ENCODE measurements at regions not wholly inside any gene's neighbourhood (a gene's known extent, or its start where the extent isn't known, plus 50 kb on each side); places are given as distances from the start of the nearest gene placed in this dataset.

DNA sequence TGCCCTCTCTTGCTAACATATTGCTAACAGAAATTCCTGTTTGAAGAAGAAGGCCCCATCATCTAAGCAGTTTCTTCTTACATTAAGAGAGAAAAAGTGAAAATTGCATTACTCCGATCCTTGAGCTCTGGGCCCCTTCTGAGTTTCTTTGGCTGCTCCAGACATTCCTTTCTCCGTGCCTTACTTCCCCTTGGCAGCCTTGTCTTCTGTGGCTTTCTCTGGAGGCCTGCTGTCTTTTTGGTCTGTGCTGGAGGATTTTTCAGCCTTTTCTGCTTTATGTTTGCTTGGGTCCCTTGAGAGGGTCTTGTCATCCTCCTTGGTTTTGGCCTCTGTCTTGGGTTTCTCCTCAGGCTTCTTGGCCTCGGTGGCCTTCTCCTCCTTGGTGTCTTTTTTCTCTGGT, 378.8 kb upstream of the CHD6 start:
- TF ChIP-seq POLR2A (IDR thresholded peaks at IDR 0.05; ENCODE audit: control extremely low read depth in 1 of 2, low read depth in 2 of 2, low read length in 2 of 2) (no peak), CBX5 (IDR thresholded peaks at IDR 0.05; ENCODE audit: low read depth, low read length) (no peak), SUZ12 (IDR thresholded peaks at IDR 0.05; ENCODE audit: low read length) (no peak), KDM5A (IDR thresholded peaks at IDR 0.05; ENCODE audit: low read length) (no peak), RFX5 (IDR thresholded peaks at IDR 0.05; ENCODE audit: borderline replicate concordance, low read depth, low read length) (no peak), EP300 (IDR thresholded peaks at IDR 0.05; ENCODE audit: borderline replicate concordance in 1 of 2, low read depth in 2 of 2, low read length in 2 of 2) (no peak), ZNF274 (IDR thresholded peaks at IDR 0.05; ENCODE audit: borderline replicate concordance, extremely low read depth, low read length) (no peak), GABPA (IDR thresholded peaks at IDR 0.05; ENCODE audit: borderline replicate concordance, insufficient read depth, low read length) (no peak)
- TF ChIP-seq, protein P1, sequence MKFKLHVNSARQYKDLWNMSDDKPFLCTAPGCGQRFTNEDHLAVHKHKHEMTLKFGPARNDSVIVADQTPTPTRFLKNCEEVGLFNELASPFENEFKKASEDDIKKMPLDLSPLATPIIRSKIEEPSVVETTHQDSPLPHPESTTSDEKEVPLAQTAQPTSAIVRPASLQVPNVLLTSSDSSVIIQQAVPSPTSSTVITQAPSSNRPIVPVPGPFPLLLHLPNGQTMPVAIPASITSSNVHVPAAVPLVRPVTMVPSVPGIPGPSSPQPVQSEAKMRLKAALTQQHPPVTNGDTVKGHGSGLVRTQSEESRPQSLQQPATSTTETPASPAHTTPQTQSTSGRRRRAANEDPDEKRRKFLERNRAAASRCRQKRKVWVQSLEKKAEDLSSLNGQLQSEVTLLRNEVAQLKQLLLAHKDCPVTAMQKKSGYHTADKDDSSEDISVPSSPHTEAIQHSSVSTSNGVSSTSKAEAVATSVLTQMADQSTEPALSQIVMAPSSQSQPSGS (IDR thresholded peaks at IDR 0.05; ENCODE audit: low read length): no peak
- TF ChIP-seq, protein P2, sequence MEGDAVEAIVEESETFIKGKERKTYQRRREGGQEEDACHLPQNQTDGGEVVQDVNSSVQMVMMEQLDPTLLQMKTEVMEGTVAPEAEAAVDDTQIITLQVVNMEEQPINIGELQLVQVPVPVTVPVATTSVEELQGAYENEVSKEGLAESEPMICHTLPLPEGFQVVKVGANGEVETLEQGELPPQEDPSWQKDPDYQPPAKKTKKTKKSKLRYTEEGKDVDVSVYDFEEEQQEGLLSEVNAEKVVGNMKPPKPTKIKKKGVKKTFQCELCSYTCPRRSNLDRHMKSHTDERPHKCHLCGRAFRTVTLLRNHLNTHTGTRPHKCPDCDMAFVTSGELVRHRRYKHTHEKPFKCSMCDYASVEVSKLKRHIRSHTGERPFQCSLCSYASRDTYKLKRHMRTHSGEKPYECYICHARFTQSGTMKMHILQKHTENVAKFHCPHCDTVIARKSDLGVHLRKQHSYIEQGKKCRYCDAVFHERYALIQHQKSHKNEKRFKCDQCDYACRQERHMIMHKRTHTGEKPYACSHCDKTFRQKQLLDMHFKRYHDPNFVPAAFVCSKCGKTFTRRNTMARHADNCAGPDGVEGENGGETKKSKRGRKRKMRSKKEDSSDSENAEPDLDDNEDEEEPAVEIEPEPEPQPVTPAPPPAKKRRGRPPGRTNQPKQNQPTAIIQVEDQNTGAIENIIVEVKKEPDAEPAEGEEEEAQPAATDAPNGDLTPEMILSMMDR (IDR thresholded peaks at IDR 0.05; ENCODE audit: control extremely low read depth in 1 of 3, insufficient read depth in 1 of 3, low read depth in 1 of 3, low read length in 3 of 3): no peak
- TF ChIP-seq, protein P3, sequence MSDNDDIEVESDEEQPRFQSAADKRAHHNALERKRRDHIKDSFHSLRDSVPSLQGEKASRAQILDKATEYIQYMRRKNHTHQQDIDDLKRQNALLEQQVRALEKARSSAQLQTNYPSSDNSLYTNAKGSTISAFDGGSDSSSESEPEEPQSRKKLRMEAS (IDR thresholded peaks at IDR 0.05): no peak

Data from H1 (cell line).